SIG-M5 (cell line): ENCODE measurements at regions not wholly inside any gene's neighbourhood (a gene's known extent, or its start where the extent isn't known, plus 50 kb on each side); places are given as distances from the start of the nearest gene placed in this dataset.

ENCODE experiments used
- DNase-seq: peaks from one replicate; lab custom pipeline; 2025; lab: John Stamatoyannopoulos, UW

GRCh38 chr1:8084913-8085312, 58.8 kb upstream of the ERRFI1 start:
- DNase-seq: no peak

GRCh38 chr1:8083739-8084484, 57.8 kb upstream of the ERRFI1 start:
- no peak for DNase-seq

- no peak for DNase-seq
These were observed 56.8 kb upstream of the ERRFI1 start for GRCh38 chr1:8082945-8083344.

GRCh38 chr1:8078176-8078671, 52.1 kb upstream of the ERRFI1 start:
- no peak for DNase-seq

GRCh38 chr1:8077602-8078001, 51.5 kb upstream of the ERRFI1 start:
- DNase-seq: no peak

- no peak for DNase-seq
These were observed 51.0 kb upstream of the ERRFI1 start for GRCh38 chr1:8077120-8077573.

GRCh38 chr1:8076176-8076575, 50.1 kb upstream of the ERRFI1 start:
- DNase-seq: no peak
